ENCODE measurements at regions not wholly inside any gene's neighbourhood (a gene's known extent, or its start where the extent isn't known, plus 50 kb on each side); places are given as distances from the start of the nearest gene placed in this dataset.

DNA sequence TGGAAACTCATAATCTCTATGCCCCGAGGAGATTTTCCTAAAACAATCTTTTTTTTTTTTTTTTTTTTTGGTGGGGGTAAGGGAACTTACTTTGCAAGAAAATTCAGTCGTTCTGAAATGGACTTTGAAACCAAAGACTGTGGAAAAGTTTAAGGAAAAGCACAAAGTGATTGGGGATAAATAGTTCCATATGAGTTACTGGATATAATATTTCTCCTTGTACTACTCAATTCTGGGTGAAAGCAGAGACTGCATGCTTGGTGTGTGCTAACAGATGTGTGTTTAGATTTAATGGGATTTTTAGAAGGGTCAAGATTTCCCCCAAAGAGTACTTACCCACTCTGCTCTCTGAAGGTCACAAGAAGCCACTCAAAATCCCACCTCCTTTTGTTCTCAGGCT lies 204.9 kb upstream of the USP24 start:
- no peak for DNase-seq

DNA sequence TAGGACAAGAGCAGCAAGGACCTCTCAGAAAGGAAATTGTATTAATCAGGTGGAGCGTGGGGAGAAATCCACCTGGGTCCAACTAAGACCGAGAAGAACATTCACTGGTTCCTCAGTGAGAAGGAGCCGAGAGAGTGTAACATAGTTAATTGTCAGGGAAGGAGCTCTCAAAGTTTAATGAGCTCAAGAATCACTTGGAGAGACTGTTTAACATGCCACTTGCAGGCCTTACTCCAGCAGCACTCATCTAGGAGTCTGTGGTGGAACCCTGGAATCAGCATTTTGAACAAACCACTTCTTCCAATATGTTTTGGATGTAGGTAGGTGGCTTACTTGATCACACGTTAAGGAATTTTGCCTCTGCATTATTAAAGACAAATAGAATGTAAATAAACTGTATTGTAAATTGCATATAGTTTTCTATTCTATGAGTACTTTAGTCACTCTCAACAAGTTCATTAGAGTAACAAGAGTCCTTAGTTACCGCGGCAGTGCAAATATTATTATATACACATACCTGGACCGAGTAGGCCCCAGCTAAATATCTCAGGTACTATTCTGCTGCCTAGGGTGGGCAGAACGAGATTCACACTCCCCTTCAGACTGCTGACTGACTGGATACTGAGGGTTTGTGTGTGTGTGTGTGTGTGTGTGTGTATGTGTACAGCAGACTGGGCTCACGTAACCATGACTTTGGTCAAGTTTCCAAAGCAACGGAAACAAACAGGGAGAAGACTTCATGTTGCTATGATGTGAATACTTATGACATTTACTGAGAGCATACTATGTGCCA lies 203.2 kb upstream of the USP24 start:
- no peak for DNase-seq

GRCh38 chr1:55416164-55416842 lies 201.1 kb upstream of the USP24 start:
- no peak for DNase-seq

- DNase-seq, result no peak
These were observed 198.1 kb upstream of the USP24 start for GRCh38 chr1:55413286-55413685.

DNA sequence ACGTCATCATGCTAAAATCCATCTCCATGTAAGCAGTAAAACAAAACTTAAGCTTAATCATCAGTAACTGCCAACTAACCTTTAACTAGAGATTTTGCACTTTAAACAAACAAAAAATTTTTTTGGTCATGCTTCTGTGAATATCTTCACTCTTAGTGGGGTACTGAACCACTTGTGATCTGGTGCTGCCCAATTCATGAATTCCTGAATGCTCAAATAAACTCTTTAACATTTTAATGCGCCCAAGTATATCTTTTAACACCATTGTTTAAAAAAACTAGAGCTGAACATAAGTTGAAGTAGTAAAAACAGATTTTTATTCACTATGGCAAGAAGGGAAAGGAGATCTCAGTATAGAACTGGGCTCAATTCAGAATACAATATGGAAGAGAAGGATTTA lies 196.9 kb upstream of the USP24 start:
- DNase-seq, result no peak

DNA sequence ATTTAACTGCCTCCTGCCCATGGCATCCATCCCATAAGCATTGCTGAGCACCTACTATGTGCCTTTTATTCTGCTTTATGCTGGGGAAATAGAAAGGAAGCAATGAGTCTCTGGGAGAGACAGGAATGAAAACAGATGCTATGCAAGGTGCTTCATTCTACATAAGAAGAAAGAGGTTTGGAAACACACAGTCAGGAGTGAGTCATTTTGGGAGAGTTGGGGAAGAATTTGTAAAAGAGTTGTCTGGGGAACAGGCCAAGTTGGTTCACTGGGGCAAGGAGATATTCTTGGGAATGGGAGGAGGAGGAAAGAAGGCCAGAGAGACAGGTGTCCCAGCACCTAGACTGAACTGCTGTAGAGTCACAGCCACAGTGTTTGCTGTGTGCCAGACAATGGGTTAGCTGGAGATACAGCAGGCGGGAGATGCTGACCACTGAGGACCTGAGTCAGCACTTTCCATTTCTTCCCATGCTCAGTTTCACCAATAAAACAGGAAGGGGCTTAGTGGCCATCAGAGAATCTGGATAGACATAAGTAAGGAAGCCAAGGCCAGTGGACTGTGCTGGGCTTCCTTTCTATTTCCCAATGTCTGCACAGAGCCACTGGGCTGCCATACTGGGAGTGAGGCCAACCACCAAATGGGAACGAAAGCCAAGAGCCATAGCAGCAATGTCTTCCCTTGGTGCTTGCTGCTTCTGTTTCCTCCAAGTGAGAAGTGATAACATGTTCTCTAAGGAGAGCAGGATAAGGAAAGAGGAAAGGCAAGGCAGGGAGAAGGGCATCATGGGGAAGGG lies 187.7 kb upstream of the USP24 start:
- DNase-seq, result no peak

DNA sequence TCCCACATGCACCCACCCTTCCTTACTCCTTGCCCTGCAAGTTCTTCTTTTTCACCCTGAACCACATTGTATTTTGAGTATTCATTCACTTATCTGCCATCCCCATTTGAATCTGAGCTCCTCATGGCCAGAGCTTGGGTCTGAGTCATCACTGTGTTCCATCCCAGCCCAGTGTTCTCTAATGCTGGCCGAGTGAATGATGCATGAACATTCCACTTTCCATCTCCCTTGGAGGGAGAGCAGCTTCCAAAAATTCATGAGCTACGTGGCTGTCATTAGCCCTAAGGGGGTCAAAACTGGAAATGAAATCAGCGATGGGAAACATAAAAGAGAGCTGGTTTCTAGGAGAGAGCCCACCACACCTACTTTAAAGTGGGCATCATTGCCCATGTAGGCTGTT lies 187.0 kb upstream of the USP24 start:
- no peak for DNase-seq

- DNase-seq, result no peak
These were observed 185.3 kb upstream of the USP24 start for GRCh38 chr1:55400508-55400907.

DNA sequence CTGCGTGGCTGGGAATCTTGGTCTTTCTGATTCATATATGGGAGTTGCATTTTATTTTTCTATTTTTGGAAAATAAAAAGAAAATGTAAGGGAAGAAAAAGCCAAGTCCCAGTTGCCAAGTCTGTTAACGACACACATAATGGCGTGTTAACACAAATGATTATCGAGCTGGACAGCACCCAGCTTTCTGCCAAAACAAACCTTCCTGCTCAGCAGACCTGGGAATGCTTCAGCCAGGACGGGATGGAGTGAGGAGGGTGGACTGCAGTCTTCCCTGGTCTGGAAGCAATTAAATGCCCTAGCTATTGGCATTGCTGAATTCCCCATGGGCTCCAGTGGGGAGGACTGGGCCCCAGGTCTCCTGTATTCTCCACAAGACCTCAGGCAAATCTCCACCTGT lies 184.2 kb upstream of the USP24 start:
- no peak for DNase-seq

DNA sequence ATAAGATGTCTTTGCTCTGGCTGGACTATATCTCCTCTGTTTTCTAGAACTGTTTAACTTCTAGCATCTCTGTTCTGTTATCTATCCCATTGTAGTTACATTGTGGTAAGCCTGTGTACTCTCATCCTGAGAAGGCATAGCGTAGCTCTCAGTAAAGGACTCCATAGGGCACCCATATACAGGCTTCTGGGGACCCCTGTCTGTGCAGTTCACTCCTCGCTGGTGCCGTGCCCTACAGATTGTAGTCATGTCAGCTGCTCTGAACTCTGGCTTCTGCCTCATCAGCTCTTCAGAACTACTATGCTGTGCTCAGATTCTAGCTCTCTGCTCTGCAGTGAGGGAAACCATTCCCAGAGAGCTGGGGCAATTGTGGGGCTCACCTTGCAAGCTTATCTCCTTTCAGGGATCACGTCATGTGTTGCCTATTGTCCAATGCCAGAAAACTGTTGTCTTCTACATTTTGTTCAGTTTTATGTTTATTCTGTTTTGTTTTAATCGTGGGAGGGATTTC lies 181.3 kb upstream of the USP24 start:
- no peak for DNase-seq

DNA sequence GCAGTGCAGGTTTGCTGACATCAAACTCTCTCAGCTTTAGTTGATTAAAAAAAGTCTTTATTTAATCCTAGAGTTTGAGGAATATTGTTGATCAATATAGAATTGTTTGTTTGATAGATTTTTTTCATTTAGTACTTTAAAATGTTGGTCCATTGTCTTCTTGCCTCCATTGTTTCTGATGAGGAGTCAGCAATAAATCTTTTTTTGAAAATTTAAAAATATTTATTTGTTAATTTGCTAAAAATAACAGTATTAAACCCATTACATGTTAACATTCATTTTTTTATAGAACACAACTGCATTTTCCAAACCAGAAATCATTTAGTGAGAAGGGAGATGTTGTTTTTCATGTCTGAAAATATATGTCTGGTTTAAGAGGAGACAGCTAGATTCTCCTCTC lies 173.8 kb upstream of the USP24 start:
- no peak for DNase-seq

- DNase-seq, result no peak
These were observed 172.0 kb upstream of the USP24 start for GRCh38 chr1:55387145-55387544.

GRCh38 chr1:55386456-55386855 lies 171.3 kb upstream of the USP24 start:
- DNase-seq, result no peak

DNA sequence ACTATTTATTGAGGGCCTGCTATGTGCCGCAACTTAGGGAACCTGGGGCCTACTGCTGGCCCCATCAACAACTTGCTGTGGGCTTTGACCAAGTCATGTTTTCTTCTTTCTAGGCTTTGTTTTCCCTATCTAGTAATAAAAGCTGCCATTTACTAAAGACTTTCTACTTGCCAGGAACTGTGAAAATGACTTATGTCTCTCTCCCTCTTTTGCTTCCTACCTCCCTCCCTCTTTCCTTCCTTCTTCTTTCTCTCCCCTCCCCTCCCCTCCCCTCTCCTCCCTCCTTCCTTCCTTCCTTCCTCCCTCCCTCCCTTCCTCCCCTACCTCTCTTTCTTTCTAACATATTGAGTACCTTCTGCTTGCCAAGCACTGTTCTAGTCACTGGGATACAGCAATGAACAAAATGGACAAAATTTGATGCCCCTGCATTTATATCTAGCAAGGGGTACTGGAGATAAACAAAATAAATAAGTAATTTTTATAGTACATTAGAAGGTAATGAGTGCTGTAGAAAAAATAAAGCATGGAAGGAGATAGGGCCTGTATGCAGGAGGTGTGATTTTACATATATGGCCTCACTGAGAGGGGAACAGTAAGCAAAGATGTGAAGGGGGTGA lies 170.3 kb upstream of the USP24 start:
- DNase-seq, result no peak

GRCh38 chr1:55384637-55385036 lies 169.5 kb upstream of the USP24 start:
- DNase-seq, result no peak

GRCh38 chr1:55382806-55383305 lies 167.7 kb upstream of the USP24 start:
- no peak for DNase-seq

GRCh38 chr1:55381983-55382382 lies 166.8 kb upstream of the USP24 start:
- DNase-seq, result no peak

- no peak for DNase-seq
These were observed 166.3 kb upstream of the USP24 start for GRCh38 chr1:55381491-55381890.

GRCh38 chr1:55380355-55380970 lies 165.3 kb upstream of the USP24 start:
- DNase-seq, result no peak

GRCh38 chr1:55378582-55378981 lies 163.4 kb upstream of the USP24 start:
- DNase-seq, result no peak

DNA sequence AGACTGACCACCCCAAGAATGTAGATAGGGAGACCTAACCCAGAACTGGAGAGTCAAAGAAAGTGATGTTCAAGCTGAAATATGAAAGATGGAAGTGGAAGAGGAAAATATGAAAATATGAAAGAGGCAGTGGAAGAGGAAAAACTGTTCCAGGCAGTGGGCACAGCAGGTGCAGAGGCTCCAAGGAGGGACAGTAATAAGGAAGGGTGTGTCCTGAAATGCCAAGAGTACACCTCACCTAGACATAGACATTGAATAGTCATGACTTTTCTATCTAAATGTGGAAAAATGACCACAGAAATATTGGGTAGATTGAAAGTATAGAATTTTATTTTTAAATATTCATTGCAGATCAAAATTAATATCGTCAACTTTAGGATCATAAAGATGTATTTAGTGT lies 161.7 kb upstream of the USP24 start:
- DNase-seq, result no peak

- DNase-seq, result no peak
These were observed 160.6 kb upstream of the USP24 start for GRCh38 chr1:55375617-55376258.

Measured in cerebellar nuclear complex (tissue), 1 donor.